ENCODE measurements at regions not wholly inside any gene's neighbourhood (a gene's known extent, or its start where the extent isn't known, plus 50 kb on each side); places are given as distances from the start of the nearest gene placed in this dataset.

DNA sequence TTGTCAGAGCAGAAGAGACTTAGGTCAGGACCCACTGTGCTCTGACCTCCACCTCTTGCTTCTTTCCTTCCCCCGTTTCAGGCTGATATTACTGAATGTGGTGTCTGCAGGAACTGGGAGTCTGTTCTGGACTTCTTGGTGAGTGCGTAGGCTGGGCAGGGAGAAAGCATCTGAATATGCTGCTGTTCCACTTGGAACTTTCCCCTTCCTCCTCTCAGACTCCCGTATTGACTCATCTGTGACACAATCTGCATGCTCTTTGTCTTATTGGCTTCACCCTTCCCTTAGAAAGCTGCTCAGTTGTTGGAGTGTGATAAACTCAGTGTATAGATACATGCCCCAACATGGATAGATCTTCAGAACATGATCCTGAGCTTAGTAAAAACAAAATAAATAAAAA lies 137.6 kb upstream of the HABP2 start:
- Mint-ChIP-seq H3K27ac (ENCODE audit: unreplicated experiment) (no peak overlapping the region), H3K4me1 (ENCODE audit: unreplicated experiment) (peaks cover 19% of the 10 kb centered on the region), H3K27me3 (ENCODE audit: unreplicated experiment) (peaks cover 2% of the 10 kb centered on the region), H3K9me3 (ENCODE audit: unreplicated experiment) (no peaks in the 10 kb centered on the region), H3K4me3 (ENCODE audit: unreplicated experiment) (no peak overlapping the region), H3K36me3 (ENCODE audit: low read depth, unreplicated experiment) (no peaks in the 10 kb centered on the region)
- TF ChIP-seq, protein P1, sequence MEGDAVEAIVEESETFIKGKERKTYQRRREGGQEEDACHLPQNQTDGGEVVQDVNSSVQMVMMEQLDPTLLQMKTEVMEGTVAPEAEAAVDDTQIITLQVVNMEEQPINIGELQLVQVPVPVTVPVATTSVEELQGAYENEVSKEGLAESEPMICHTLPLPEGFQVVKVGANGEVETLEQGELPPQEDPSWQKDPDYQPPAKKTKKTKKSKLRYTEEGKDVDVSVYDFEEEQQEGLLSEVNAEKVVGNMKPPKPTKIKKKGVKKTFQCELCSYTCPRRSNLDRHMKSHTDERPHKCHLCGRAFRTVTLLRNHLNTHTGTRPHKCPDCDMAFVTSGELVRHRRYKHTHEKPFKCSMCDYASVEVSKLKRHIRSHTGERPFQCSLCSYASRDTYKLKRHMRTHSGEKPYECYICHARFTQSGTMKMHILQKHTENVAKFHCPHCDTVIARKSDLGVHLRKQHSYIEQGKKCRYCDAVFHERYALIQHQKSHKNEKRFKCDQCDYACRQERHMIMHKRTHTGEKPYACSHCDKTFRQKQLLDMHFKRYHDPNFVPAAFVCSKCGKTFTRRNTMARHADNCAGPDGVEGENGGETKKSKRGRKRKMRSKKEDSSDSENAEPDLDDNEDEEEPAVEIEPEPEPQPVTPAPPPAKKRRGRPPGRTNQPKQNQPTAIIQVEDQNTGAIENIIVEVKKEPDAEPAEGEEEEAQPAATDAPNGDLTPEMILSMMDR (IDR thresholded peaks at IDR 0.05; ENCODE audit: unreplicated experiment), result no peak
- DNase-seq (ENCODE audit: low spot score), result no peak

DNA sequence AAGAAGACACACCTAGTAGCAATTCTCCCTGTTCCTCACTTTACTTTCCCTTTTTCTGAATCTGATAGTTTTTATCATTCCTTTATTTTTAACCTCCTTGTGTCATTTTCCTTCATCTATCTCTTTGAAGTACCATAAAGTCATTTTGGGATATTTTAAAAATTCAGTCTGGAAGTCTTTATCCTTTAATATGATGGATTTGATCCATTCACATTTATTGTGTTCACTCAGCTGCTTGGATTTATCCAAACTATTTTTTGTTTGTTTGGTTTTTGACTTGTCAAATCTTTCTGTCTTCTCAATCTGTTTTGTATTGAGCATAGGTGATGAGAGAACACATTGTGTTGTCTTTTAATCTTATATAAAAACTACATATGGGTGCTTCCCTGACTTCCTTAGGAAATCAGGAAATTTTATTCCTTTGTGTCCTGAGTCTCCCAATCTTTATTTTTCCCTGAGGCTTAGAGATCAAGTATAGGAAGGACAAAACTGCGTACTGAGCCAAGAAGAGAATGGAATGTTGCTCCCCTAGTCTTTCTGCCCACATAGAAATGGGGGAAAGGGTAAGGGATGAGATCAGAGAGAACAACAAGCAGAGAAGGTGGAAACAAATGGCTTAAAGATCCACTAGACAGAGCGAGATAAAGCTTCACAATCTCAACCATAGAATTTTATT lies 132.7 kb upstream of the HABP2 start:
- H3K27me3 Mint-ChIP-seq (ENCODE audit: unreplicated experiment), result peaks cover 3% of the 10 kb centered on the region
- H3K36me3 Mint-ChIP-seq (ENCODE audit: low read depth, unreplicated experiment), result no peaks in the 10 kb centered on the region
- H3K4me3 Mint-ChIP-seq (ENCODE audit: unreplicated experiment), result no peak overlapping the region
- H3K27ac Mint-ChIP-seq (ENCODE audit: unreplicated experiment), result no peak overlapping the region
- no peak for DNase-seq (ENCODE audit: low spot score)
- H3K4me1 Mint-ChIP-seq (ENCODE audit: unreplicated experiment), result no peaks in the 10 kb centered on the region
- no peaks in the 10 kb centered on the region for H3K9me3 Mint-ChIP-seq (ENCODE audit: unreplicated experiment)
- TF ChIP-seq, protein P1 (IDR thresholded peaks at IDR 0.05; ENCODE audit: unreplicated experiment), result no peak

DNA sequence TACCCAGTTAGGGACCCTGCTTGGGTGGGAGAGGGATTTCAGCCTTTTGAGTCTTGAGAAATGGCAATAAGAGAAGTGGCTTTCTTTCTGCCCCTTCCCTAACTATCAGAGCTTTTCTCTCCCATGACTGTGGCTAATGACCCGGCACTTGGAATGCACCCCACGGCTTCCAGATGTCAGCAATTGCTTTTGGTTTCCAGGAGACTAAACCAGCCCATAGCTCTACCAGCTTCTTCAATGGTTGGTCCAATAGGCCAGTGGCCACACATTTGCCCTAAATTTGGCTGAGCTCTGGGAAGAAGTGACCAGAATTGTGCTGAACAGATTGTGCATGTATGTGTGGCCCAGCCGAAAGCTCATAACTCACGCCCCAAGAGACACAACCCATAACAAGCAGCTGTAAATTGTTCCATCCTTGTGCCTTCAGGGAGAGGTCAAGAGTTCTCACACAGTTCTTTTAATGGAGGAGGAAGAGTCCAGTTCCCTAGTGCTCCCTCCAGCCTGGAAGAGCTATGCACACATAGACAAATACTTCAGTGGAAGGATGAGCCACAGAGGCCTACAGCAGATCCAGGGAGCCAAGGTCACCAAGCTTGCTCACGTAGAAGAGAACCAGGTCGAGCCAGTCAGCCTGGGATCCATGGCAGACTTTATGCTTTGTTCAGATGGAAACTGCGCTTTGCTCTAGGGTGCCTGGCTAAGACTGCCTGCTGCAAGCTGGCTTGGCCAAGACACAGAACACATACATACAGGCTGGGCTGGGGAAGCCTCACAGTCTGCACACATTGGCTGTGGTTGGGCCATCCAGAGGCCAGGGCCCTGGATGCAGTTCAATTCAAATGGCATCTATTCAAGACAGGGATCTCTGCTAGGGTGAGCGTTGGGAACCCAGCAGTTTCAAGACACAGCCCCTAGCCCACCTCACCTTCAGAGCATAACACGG lies 131.8 kb upstream of the HABP2 start:
- H3K36me3 Mint-ChIP-seq (ENCODE audit: low read depth, unreplicated experiment), result no peaks in the 10 kb centered on the region
- H3K9me3 Mint-ChIP-seq (ENCODE audit: unreplicated experiment), result no peaks in the 10 kb centered on the region
- peaks cover 3% of the 10 kb centered on the region for H3K27me3 Mint-ChIP-seq (ENCODE audit: unreplicated experiment)
- H3K4me1 Mint-ChIP-seq (ENCODE audit: unreplicated experiment), result no peaks in the 10 kb centered on the region
- TF ChIP-seq, protein P1 (IDR thresholded peaks at IDR 0.05; ENCODE audit: unreplicated experiment), result no peak
- H3K27ac Mint-ChIP-seq (ENCODE audit: unreplicated experiment), result no peak overlapping the region
- no peak for DNase-seq (ENCODE audit: low spot score)
- H3K4me3 Mint-ChIP-seq (ENCODE audit: unreplicated experiment), result no peak overlapping the region

DNA sequence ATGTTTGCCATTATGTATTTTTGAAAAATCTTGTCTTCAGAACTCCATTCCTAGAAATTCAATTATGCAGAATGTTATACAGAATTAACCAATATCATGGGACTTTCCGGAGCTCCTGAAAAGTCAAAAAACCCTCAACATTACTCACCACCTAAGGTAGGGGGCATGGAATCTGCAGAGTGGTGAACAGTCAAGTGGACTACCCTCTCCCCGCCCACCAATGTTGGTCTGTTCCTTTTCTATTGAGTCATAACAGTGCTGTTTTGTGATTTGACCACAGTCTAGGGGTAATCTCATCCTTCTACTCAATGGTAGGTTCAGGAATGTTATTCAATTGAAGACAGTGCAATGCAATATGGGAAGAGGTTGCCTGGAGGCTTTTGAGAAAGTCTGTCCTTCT lies 130.5 kb upstream of the HABP2 start:
- no peak overlapping the region for H3K27ac Mint-ChIP-seq (ENCODE audit: unreplicated experiment)
- H3K36me3 Mint-ChIP-seq (ENCODE audit: low read depth, unreplicated experiment), result no peaks in the 10 kb centered on the region
- no peak for DNase-seq (ENCODE audit: low spot score)
- no peaks in the 10 kb centered on the region for H3K4me1 Mint-ChIP-seq (ENCODE audit: unreplicated experiment)
- no peaks in the 10 kb centered on the region for H3K9me3 Mint-ChIP-seq (ENCODE audit: unreplicated experiment)
- no peak overlapping the region for H3K4me3 Mint-ChIP-seq (ENCODE audit: unreplicated experiment)
- TF ChIP-seq, protein P1 (IDR thresholded peaks at IDR 0.05; ENCODE audit: unreplicated experiment), result no peak
- H3K27me3 Mint-ChIP-seq (ENCODE audit: unreplicated experiment), result peaks cover 3% of the 10 kb centered on the region
